Liver (tissue), 8 donors: ENCODE measurements at regions not wholly inside any gene's neighbourhood (a gene's known extent, or its start where the extent isn't known, plus 50 kb on each side); places are given as distances from the start of the nearest gene placed in this dataset.

Source experiments
- DNase-seq: peaks from one replicate; pipeline ENCODE4 v3.0.0-alpha.2; 2017; ENCODE audit warnings: low spot score
- H3K27ac ChIP-seq, 2 donors: one replicate each; pipeline ENCODE4 v1.7.0; 2013; ENCODE audit warnings: inconsistent platforms in 2 of 2, low read length in 2 of 2, control low read depth in 1 of 2, low read depth in 1 of 2, mild to moderate bottlenecking in 1 of 2
- H3K27me3 ChIP-seq, 4 donors: one replicate each; pipeline versions ENCODE4 v1.6.1 to v1.7.0; 2013; ENCODE audit warnings: low read length in 3 of 4, inconsistent platforms in 1 of 4, mild to moderate bottlenecking in 1 of 4, moderate library complexity in 1 of 4; ENCODE audit not compliant: control insufficient read depth in 4 of 4, insufficient read depth in 4 of 4
- H3K36me3 ChIP-seq, 4 donors: one replicate each; pipeline versions ENCODE4 v1.6.1 to v1.7.0; 2013; ENCODE audit warnings: low read length in 3 of 4, mild to moderate bottlenecking in 3 of 4, low read depth in 1 of 4, moderate library complexity in 1 of 4; ENCODE audit not compliant: control insufficient read depth in 4 of 4, insufficient read depth in 3 of 4
- H3K4me1 ChIP-seq, 4 donors: one replicate each; pipeline versions ENCODE4 v1.6.1 to v1.7.0; 2013; ENCODE audit warnings: low read length in 3 of 4, mild to moderate bottlenecking in 3 of 4, moderate library complexity in 1 of 4; ENCODE audit not compliant: control insufficient read depth in 4 of 4, insufficient read depth in 4 of 4
- H3K4me3 ChIP-seq, 3 donors: one replicate each; pipeline versions ENCODE4 v1.6.1 to v1.7.0; 2013; ENCODE audit warnings: low read length in 3 of 3, control low read depth in 1 of 3, low read depth in 1 of 3, mild to moderate bottlenecking in 1 of 3
- H3K9ac ChIP-seq, 2 donors: one replicate each; pipeline ENCODE4 v1.7.0; 2013; ENCODE audit warnings: low read length in 2 of 2, mild to moderate bottlenecking in 2 of 2, moderate library complexity in 2 of 2, control low read depth in 1 of 2, low read depth in 1 of 2
- H3K9me3 ChIP-seq, 4 donors: one replicate each; pipeline versions ENCODE4 v1.6.1 to v1.7.0; 2013; ENCODE audit warnings: low read length in 3 of 4; ENCODE audit not compliant: control insufficient read depth in 4 of 4
- ATF3 ChIP-seq: IDR thresholded peaks from 2 replicates; pipeline ENCODE4 v1.6.1; 2016; ENCODE audit warnings: antibody characterized with exemption
- CTCF ChIP-seq: fragments of 150-350 bp; IDR thresholded peaks from 2 replicates; pipeline ENCODE4 v1.5.1; 2017; ENCODE audit warnings: improper control_type of control experiment, low read depth, low read length; ENCODE audit not compliant: missing input control
- EGR1 ChIP-seq, 2 donors: IDR thresholded peaks; 2 replicates each; pipeline ENCODE4 v1.6.1; 2016 to 2018; ENCODE audit warnings: antibody characterized with exemption in 2 of 2, low read depth in 2 of 2
- FOXA2 ChIP-seq: IDR thresholded peaks from 2 replicates; pipeline ENCODE4 v1.6.1; 2016; ENCODE audit warnings: antibody characterized with exemption
- GABPA ChIP-seq, 2 donors: IDR thresholded peaks in 1 of 2; conservative IDR thresholded peaks in 1 of 2; 2 replicates each; pipeline ENCODE4 v1.6.1; 2016; ENCODE audit warnings: antibody characterized with exemption in 2 of 2, mild to moderate bottlenecking in 1 of 2, moderate library complexity in 1 of 2
- HNF4A ChIP-seq, 2 donors: conservative IDR thresholded peaks; 2 replicates each; pipeline ENCODE4 v1.6.1; 2016; ENCODE audit warnings: antibody characterized with exemption in 2 of 2, mild to moderate bottlenecking in 2 of 2
- HNF4G ChIP-seq: IDR thresholded peaks from 2 replicates; pipeline ENCODE4 v1.6.1; 2016; ENCODE audit warnings: antibody characterized with exemption
- JUND ChIP-seq, 2 donors: IDR thresholded peaks; 2 replicates each; pipeline ENCODE4 v1.6.1; 2016; ENCODE audit warnings: antibody characterized with exemption in 2 of 2
- MAX ChIP-seq: IDR thresholded peaks from 2 replicates; pipeline ENCODE4 v1.6.1; 2016; ENCODE audit warnings: antibody characterized with exemption
- NR2F2 ChIP-seq: IDR thresholded peaks from 2 replicates; pipeline ENCODE4 v1.6.1; 2016; ENCODE audit warnings: antibody characterized with exemption
- RAD21 ChIP-seq, 2 donors: IDR thresholded peaks; 2 replicates each; pipeline ENCODE4 v1.6.1; 2016; ENCODE audit warnings: antibody characterized with exemption in 2 of 2, mild to moderate bottlenecking in 2 of 2
- REST ChIP-seq: IDR thresholded peaks from 2 replicates; pipeline ENCODE4 v1.6.1; 2016; ENCODE audit warnings: antibody characterized with exemption, mild to moderate bottlenecking
- RXRA ChIP-seq, 2 donors: IDR thresholded peaks; 2 replicates each; pipeline ENCODE4 v1.6.1; 2017 to 2018; ENCODE audit warnings: antibody characterized with exemption in 2 of 2, mild to moderate bottlenecking in 1 of 2
- SP1 ChIP-seq: IDR thresholded peaks from 2 replicates; pipeline ENCODE4 v1.6.1; 2018; ENCODE audit warnings: antibody characterized with exemption, mild to moderate bottlenecking
- TAF1 ChIP-seq: conservative IDR thresholded peaks from 2 replicates; pipeline ENCODE4 v1.6.1; 2016; ENCODE audit warnings: antibody characterized with exemption, mild to moderate bottlenecking
- YY1 ChIP-seq: IDR thresholded peaks from 2 replicates; pipeline ENCODE4 v1.6.1; 2016; ENCODE audit warnings: antibody characterized with exemption, mild to moderate bottlenecking
- ZBTB33 ChIP-seq: IDR thresholded peaks from 2 replicates; pipeline ENCODE4 v1.6.1; 2016; ENCODE audit warnings: antibody characterized with exemption
- WGBS: extraction: QIAGEN DNeasy Blood & Tissue Kit; methylation state at CpG from one replicate; pipeline ENCODE4 v1.1.7; 2013; 5-methylcytosine and 5-hydroxymethylcytosine counted together
- donor health status: healthy.
- donor health status: healthy.
- donor health status: healthy.
- donor health status: healthy.
- donor health status: healthy.

- H3K36me3 ChIP-seq = no peaks in the 10 kb centered on the region
- no peaks in the 10 kb centered on the region for H3K9me3 ChIP-seq
- no peak overlapping the region for H3K27ac ChIP-seq
- TF ChIP-seq GABPA (IDR thresholded peaks at IDR 0.05 in 1 of 2, conservative IDR thresholded peaks at IDR 0.05 in 1 of 2) (no peak), ATF3 (no peak), ZBTB33 (no peak), NR2F2 (no peak), MAX (no peak), SP1 (no peak), RAD21 (IDR thresholded peaks at IDR 0.05) (no peak), FOXA2 (no peak), CTCF (no peak), EGR1 (IDR thresholded peaks at IDR 0.05; ENCODE audit: low read depth in 2 of 2) (no peak), HNF4G (no peak), TAF1 (no peak), YY1 (no peak), RXRA (IDR thresholded peaks at IDR 0.05) (no peak), JUND (IDR thresholded peaks at IDR 0.05) (no peak), REST (no peak), HNF4A (conservative IDR thresholded peaks at IDR 0.05) (no peak)
- H3K9ac ChIP-seq = no peak overlapping the region
- H3K4me3 ChIP-seq = no peak overlapping the region
- H3K4me1 ChIP-seq = no peaks in the 10 kb centered on the region
- WGBS = 89% methylated on average over 3 of the region's 3 CpGs
- no peak for DNase-seq
- peaks cover 0 to 3% (median 0%) of the 10 kb centered on the region in 4 donors for H3K27me3 ChIP-seq
These were observed 173.0 kb upstream of the DAAM1 start for GRCh38 chr14:59015482-59015881.
